ENCODE measurements at regions not wholly inside any gene's neighbourhood (a gene's known extent, or its start where the extent isn't known, plus 50 kb on each side); places are given as distances from the start of the nearest gene placed in this dataset.

GRCh38 chr4:129410115-129410514, 314.2 kb downstream of the C4orf33 start:
- DNase-seq: no peak

- DNase-seq: no peak
Observed at GRCh38 chr4:129415004-129415403, 319.1 kb downstream of the C4orf33 start.

GRCh38 chr4:129420637-129421036, 324.7 kb downstream of the C4orf33 start:
- DNase-seq: no peak

GRCh38 chr4:129422277-129422676, 326.3 kb downstream of the C4orf33 start:
- DNase-seq: no peak

GRCh38 chr4:129428454-129428853, 332.5 kb downstream of the C4orf33 start:
- DNase-seq: no peak

GRCh38 chr4:129429581-129430320, 333.8 kb downstream of the C4orf33 start:
- no peak for DNase-seq

GRCh38 chr4:129437347-129437746, 341.4 kb downstream of the C4orf33 start:
- no peak for DNase-seq

GRCh38 chr4:129438456-129438981, 342.6 kb downstream of the C4orf33 start:
- no peak for DNase-seq

- DNase-seq: no peak
Observed at GRCh38 chr4:129446074-129446473, 350.1 kb downstream of the C4orf33 start.

- DNase-seq: peak in 2 of 58 donors; percentile 6 to 8
Observed at GRCh38 chr4:129453524-129454200, 357.7 kb downstream of the C4orf33 start.

- peak in 1 of 58 donors; percentile 3 for DNase-seq
Observed at GRCh38 chr4:129455482-129455881, 359.5 kb downstream of the C4orf33 start.

- no peak for DNase-seq
Observed at GRCh38 chr4:129468624-129469023, 372.7 kb downstream of the C4orf33 start.

- DNase-seq: no peak
Observed at GRCh38 chr4:129474698-129475097, 378.7 kb downstream of the C4orf33 start.

- no peak for DNase-seq
Observed at GRCh38 chr4:129481107-129481506, 385.2 kb downstream of the C4orf33 start.

GRCh38 chr4:129488427-129488826, 392.5 kb downstream of the C4orf33 start:
- no peak for DNase-seq

GRCh38 chr4:129490516-129490915, 394.6 kb downstream of the C4orf33 start:
- DNase-seq: no peak

GRCh38 chr4:129498626-129499025, 402.7 kb downstream of the C4orf33 start:
- no peak for DNase-seq

- DNase-seq: no peak
Observed at GRCh38 chr4:129514852-129515251, 418.9 kb downstream of the C4orf33 start.

GRCh38 chr4:129515356-129515755, 419.4 kb downstream of the C4orf33 start:
- no peak for DNase-seq

- no peak for DNase-seq
Observed at GRCh38 chr4:129526812-129527211, 430.9 kb downstream of the C4orf33 start.

GRCh38 chr4:129531253-129531652, 435.3 kb downstream of the C4orf33 start:
- no peak for DNase-seq

- DNase-seq: no peak
Observed at GRCh38 chr4:129532573-129532972, 436.6 kb downstream of the C4orf33 start.

GRCh38 chr4:129543299-129543698, 447.3 kb downstream of the C4orf33 start:
- DNase-seq: no peak
